Psoas muscle (tissue), 7 donors: ENCODE measurements at regions not wholly inside any gene's neighbourhood (a gene's known extent, or its start where the extent isn't known, plus 50 kb on each side); places are given as distances from the start of the nearest gene placed in this dataset.
"Not testable (repeated sequence)": the region's sequence is repeated elsewhere in the genome, so short reads cannot be mapped to it uniquely, and the experiment has no call there.

Experiments
- ATAC-seq, 4 donors: fragments of 200-7000 bp; cut with Tn5 transposase; one replicate each; pipeline ENCODE4 v1.9.1; 2020; ENCODE audit warnings: moderate library complexity in 3 of 4, mild to moderate bottlenecking in 2 of 4
- DNase-seq, 2 donors: peaks; one replicate each; pipeline ENCODE4 v3.0.0-alpha.2; 2020
- H3K27ac ChIP-seq: fragments of 200-600 bp; one replicate; pipeline ENCODE4 v1.8.0; 2022
- H3K27me3 ChIP-seq, 3 donors: fragments of 200-600 bp in 1 of 3; one replicate each; pipeline versions ENCODE4 v1.6.1 to v1.8.0; 2013 to 2022; ENCODE audit warnings: low read length in 2 of 3, mild to moderate bottlenecking in 2 of 3, moderate library complexity in 1 of 3; ENCODE audit not compliant: insufficient read depth in 3 of 3
- H3K36me3 ChIP-seq, 2 donors: fragments of 200-600 bp in 1 of 2; one replicate each; pipeline versions ENCODE4 v1.6.1 to v1.8.0; 2013 to 2022; ENCODE audit warnings: low read depth in 1 of 2, mild to moderate bottlenecking in 1 of 2, moderate library complexity in 1 of 2; ENCODE audit not compliant: insufficient read depth in 1 of 2
- H3K4me1 ChIP-seq: fragments of 200-600 bp; one replicate; pipeline ENCODE4 v1.8.0; 2022
- H3K4me3 ChIP-seq: fragments of 200-600 bp; one replicate; pipeline ENCODE4 v1.8.0; 2022; ENCODE audit warnings: mild to moderate bottlenecking
- H3K9me3 ChIP-seq: fragments of 200-600 bp; one replicate; pipeline ENCODE4 v1.8.0; 2022
- WGBS, 3 donors: extraction: QIAGEN DNeasy Blood & Tissue Kit; methylation state at CpG; one replicate each; pipeline versions ENCODE4 v1.1.6 to v1.1.7; 2013; 5-methylcytosine and 5-hydroxymethylcytosine counted together
- intact Hi-C, 2 donors: fragments of 100-400 bp; cut with DNase I; formaldehyde crosslinking; loops; one replicate each; pipeline versions ENCODE4 v1.11.0 to v1.14.2; 2022
- TF ChIP-seq, protein P1 (sequence below): fragments of 200-600 bp; IDR thresholded peaks from one replicate; pipeline ENCODE4 v1.8.0; 2022; ENCODE audit warnings: antibody characterized with exemption
- donor health status: healthy with polysubstance abuse.
- donor health status: DM: no; HTN: no; CAD: no; lungs with moderate emphysema.
- donor health status: Bipolar disorder and iron deficiency.
- donor health status: healthy.
- donor health status: DM: yes; HTN: yes; CAD: no.
- donor health status: DM: no; HTN: no; CAD: no.
- donor health status: DM: yes; HTN: yes; CAD: no.

- DNase-seq (no peak), ATAC-seq (no peak)
- TF ChIP-seq, protein P1, sequence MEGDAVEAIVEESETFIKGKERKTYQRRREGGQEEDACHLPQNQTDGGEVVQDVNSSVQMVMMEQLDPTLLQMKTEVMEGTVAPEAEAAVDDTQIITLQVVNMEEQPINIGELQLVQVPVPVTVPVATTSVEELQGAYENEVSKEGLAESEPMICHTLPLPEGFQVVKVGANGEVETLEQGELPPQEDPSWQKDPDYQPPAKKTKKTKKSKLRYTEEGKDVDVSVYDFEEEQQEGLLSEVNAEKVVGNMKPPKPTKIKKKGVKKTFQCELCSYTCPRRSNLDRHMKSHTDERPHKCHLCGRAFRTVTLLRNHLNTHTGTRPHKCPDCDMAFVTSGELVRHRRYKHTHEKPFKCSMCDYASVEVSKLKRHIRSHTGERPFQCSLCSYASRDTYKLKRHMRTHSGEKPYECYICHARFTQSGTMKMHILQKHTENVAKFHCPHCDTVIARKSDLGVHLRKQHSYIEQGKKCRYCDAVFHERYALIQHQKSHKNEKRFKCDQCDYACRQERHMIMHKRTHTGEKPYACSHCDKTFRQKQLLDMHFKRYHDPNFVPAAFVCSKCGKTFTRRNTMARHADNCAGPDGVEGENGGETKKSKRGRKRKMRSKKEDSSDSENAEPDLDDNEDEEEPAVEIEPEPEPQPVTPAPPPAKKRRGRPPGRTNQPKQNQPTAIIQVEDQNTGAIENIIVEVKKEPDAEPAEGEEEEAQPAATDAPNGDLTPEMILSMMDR = no peak
- Histone ChIP-seq H3K4me3 (no peak overlapping the region), H3K27ac (no peak overlapping the region), H3K9me3 (no peaks in the 10 kb centered on the region), H3K4me1 (no peaks in the 10 kb centered on the region), H3K27me3 (no peaks in the 10 kb centered on the region), H3K36me3 (no peaks in the 10 kb centered on the region)
- intact Hi-C loops = no loop called here
Observed at GRCh38 chr5:39532511-39532910, 107.7 kb upstream of the DAB2 start.

DNA sequence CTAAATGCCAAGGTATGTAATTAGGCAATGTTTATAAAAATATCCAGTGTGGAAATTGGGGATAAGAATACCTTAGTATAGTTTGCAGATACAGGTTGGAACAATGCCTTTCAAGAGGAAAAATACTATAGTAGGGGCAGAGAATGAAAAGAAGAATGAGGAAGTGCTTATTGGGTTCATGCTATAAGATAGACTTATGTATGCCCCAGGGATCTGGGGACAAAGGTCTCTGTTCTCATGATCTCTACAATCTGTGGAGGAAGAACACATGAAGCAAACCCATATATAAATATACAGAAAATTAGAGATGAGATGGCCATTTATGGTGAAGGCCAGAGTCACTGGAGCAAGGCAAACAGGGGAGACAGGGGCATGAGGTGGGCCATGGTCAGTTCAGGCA is 106.5 kb upstream of the DAB2 start:
- ATAC-seq = no peak
- no peaks in the 10 kb centered on the region for H3K9me3 ChIP-seq
- intact Hi-C loops = no loop called here
- TF ChIP-seq, protein P1 = no peak
- H3K4me1 ChIP-seq = no peaks in the 10 kb centered on the region
- no peaks in the 10 kb centered on the region for H3K27me3 ChIP-seq
- no peak for DNase-seq
- H3K36me3 ChIP-seq = no peaks in the 10 kb centered on the region
- H3K27ac ChIP-seq = no peak overlapping the region
- H3K4me3 ChIP-seq = no peak overlapping the region

- H3K9me3 ChIP-seq = no peaks in the 10 kb centered on the region
- no peaks in the 10 kb centered on the region for H3K36me3 ChIP-seq
- H3K4me1 ChIP-seq = no peaks in the 10 kb centered on the region
- no peaks in the 10 kb centered on the region for H3K27me3 ChIP-seq
- ATAC-seq = peak in 3 of 4 donors; percentile 17 to 57 (median 54)
- no peak overlapping the region for H3K4me3 ChIP-seq
- 68 to 72% (median 69%) methylated on average over 7 of the region's 7 CpGs for WGBS, 3 donors
- intact Hi-C loops = loop anchor here in 1 of 2 donors (10.0 kb wide), 1 partner anchor 112 kb away; no protein-coding TSS in a partner anchor
- H3K27ac ChIP-seq = peak overlapping the region; percentile 67
- TF ChIP-seq, protein P1 = no peak
- no peak for DNase-seq
Observed at GRCh38 chr5:39526914-39527477, 102.2 kb upstream of the DAB2 start.

DNA sequence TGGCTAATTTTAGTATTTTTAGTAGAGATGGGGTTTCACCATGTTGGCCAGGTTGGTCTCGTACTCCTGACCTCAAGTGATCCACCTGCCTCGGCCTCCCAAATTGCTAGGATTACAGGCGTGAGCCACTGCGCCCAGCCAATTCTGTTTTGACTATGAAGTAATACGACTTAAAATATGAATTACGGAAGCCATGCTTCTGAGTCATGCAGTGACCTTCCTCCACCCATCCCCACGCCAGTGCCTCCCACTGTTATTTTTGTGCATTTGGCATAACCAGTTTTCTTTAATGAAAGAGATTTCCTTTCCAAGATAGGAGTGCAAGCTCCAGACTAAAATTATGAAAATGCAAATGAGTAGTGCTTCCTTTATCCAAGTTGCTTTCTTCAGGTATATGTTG is 101.0 kb upstream of the DAB2 start:
- 67 to 71% (median 70%) methylated on average over 7 of the region's 7 CpGs for WGBS, 3 donors
- not testable (repeated sequence) for H3K27me3 ChIP-seq, H3K4me3 ChIP-seq, H3K9me3 ChIP-seq, H3K36me3 ChIP-seq, H3K4me1 ChIP-seq
- ATAC-seq (peak in 2 of 4 donors; percentile 37 to 53), DNase-seq (peak in 1 of 2 donors; percentile 32)
- H3K27ac ChIP-seq = peak overlapping the region; percentile 67
- intact Hi-C loops = loop anchor here in 1 of 2 donors (10.0 kb wide), 1 partner anchor 111 kb away; no protein-coding TSS in a partner anchor

DNA sequence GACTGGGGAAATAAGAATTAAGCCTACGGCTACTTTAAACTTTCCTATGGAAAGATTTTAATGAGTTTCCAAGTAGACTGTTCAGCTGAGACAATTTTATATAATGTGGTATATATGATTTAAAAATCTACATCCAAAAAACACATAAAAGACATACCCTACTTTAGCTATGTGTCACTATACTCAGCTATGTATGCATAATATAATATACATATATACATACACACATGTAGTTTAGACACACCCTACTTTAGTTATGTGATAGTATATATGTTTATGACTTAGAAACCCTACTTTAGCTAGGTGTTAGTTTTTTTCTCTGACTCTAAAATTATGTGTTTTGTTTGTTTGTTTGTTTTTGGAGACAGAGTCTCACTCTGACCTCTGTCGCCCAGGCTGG is 100.5 kb upstream of the DAB2 start:
- Histone ChIP-seq H3K27ac (peak overlapping the region; percentile 67), H3K9me3 (no peaks in the 10 kb centered on the region), H3K4me3 (no peak overlapping the region), H3K36me3 (no peaks in the 10 kb centered on the region), H3K4me1 (peaks cover 4% of the 10 kb centered on the region), H3K27me3 (no peaks in the 10 kb centered on the region)
- no peak for ATAC-seq
- DNase-seq = no peak
- TF ChIP-seq, protein P1 = no peak
- intact Hi-C loops = loop anchor here in 1 of 2 donors (10.0 kb wide), 1 partner anchor 110 kb away; no protein-coding TSS in a partner anchor
- WGBS, 3 donors = 91 to 97% (median 95%) methylated on average over 2 of the region's 2 CpGs
